H1 (cell line): ENCODE measurements at regions not wholly inside any gene's neighbourhood (a gene's known extent, or its start where the extent isn't known, plus 50 kb on each side); places are given as distances from the start of the nearest gene placed in this dataset.

Experiments used
- ATF3 ChIP-seq: IDR thresholded peaks from 2 replicates; pipeline ENCODE4 v1.6.1; 2011; ENCODE audit warnings: low read depth, mild to moderate bottlenecking, low read length; ENCODE audit not compliant: insufficient read depth
- CBX8 ChIP-seq: fragments of 300-800, 300-1000 bp; sonication (generic); IDR thresholded peaks from 2 replicates; pipeline ENCODE4 v1.7.1; 2016; ENCODE audit warnings: low read depth, low read length, borderline replicate concordance
- EGR1 ChIP-seq: IDR thresholded peaks from 2 replicates; pipeline ENCODE4 v1.6.1; 2011; ENCODE audit warnings: low read depth, low read length, borderline replicate concordance
- POU5F1 ChIP-seq: IDR thresholded peaks from 2 replicates; pipeline ENCODE4 v1.6.1; 2011; ENCODE audit warnings: low read depth, mild to moderate bottlenecking, low read length, moderate library complexity
- TBP ChIP-seq: IDR thresholded peaks from 2 replicates; pipeline ENCODE4 v1.6.1; 2011; ENCODE audit warnings: low read depth, low read length, improper control_type of control experiment

- TF ChIP-seq ATF3 (no peak), EGR1 (no peak), POU5F1 (no peak), TBP (no peak), CBX8 (no peak)
Measured at GRCh38 chr15:69602921-69603320, 150.3 kb downstream of the RPLP1 start (continued).
